ENCODE measurements at regions not wholly inside any gene's neighbourhood (a gene's known extent, or its start where the extent isn't known, plus 50 kb on each side); places are given as distances from the start of the nearest gene placed in this dataset.

DNA sequence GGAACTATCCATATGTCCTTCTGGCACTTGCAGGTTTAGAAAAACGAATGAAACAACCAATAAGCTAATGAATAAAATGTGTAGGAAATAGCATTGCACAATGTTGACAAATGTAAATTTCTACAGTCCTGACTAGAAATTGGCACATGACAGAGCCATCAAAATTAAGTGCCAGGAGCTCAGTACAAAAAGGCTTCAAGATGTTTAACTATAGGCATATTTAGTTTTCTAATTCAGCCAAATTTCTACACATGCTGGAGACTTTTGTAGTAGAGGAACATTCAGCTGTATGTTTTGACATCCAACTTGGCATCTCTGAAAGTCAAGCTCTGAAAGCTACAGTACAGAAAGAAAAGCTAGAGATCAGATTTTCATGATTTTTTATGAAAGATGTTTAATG lies 1999.4 kb upstream of the AGA start:
- no peak overlapping the region for H3K4me3 ChIP-seq (ENCODE audit: low read length)

DNA sequence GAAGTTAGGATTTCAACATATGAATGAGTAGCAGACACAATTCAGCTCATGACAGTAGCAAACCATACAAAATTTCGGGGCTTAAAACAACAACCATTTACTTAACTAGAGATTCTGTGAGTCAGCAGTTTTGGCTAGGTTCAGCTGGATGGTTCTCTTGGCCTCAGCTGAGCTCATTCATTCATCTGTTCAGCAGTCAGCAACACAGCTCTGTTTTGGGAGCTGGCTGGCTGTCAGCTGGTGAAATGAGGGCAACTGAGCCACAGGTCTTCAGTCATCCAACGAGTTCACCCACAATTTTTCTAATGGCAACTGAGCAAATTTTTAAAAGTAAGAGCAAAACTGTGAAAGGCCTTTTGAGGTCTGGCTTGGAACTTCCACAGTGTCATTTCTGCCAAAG lies 2005.1 kb upstream of the AGA start:
- no peak for DNase-seq (ENCODE audit: low read depth)
- TF ChIP-seq, protein P1, sequence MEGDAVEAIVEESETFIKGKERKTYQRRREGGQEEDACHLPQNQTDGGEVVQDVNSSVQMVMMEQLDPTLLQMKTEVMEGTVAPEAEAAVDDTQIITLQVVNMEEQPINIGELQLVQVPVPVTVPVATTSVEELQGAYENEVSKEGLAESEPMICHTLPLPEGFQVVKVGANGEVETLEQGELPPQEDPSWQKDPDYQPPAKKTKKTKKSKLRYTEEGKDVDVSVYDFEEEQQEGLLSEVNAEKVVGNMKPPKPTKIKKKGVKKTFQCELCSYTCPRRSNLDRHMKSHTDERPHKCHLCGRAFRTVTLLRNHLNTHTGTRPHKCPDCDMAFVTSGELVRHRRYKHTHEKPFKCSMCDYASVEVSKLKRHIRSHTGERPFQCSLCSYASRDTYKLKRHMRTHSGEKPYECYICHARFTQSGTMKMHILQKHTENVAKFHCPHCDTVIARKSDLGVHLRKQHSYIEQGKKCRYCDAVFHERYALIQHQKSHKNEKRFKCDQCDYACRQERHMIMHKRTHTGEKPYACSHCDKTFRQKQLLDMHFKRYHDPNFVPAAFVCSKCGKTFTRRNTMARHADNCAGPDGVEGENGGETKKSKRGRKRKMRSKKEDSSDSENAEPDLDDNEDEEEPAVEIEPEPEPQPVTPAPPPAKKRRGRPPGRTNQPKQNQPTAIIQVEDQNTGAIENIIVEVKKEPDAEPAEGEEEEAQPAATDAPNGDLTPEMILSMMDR (conservative IDR thresholded peaks at IDR 0.05; ENCODE audit: low read depth, low read length) = no peak
- H3K4me3 ChIP-seq (ENCODE audit: low read length) = no peak overlapping the region

More for the DNA sequence above, 1999.4 kb upstream of the AGA start:
- no peak for DNase-seq (ENCODE audit: low read depth)
- TF ChIP-seq, protein P1 (conservative IDR thresholded peaks at IDR 0.05; ENCODE audit: low read depth, low read length) = no peak

DNA sequence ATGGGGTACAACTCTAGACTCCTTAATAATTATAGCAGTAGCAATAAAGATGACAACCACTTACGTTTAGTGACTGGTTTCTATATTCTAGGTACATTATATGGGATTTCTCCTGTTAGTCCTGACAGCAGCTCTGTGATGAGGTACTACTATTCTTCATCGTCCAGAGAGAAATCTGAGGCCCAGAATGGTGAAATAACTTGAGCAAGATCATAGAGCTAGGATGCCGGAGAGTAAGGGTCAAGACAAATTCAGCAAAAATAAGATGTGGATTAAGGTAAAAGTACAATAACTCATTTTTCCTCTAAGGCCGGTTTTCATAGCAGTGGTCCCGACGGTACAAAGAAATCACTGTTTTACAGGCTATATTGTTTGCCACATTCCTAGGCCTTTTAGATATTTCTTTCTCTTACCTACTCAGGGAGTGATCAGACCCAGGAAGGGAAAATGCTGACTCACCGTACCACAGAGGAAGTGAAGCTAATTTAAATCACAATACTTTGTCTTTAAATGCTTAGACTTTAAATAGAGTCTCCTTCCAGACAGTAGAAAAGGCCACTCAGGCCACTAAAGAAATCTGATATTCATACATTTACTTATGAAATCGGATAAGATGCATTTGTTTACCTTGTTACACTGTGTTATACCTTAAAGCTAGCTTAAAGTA lies 2023.0 kb upstream of the AGA start:
- no peak for DNase-seq (ENCODE audit: low read depth)
- TF ChIP-seq, protein P1 (conservative IDR thresholded peaks at IDR 0.05; ENCODE audit: low read depth, low read length) = no peak
- no peak overlapping the region for H3K4me3 ChIP-seq (ENCODE audit: low read length)

DNA sequence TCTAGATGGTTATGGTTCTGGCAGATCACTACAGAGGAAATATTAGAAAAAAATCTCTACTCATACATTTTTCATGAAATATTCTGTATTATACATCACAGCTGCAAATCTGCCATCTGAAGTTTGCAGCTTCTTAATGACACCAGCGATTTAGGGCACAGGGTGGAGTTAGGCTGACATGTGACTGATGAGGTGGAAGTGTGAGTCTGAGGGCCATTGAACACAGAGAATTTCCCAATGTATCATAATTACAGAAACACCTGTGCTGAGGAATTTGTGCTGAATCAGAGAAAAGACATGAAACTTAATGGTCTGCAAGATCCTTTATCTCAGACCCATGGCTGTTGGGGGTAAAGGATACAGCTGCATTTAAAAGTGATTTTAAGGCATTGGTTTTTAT lies 2025.6 kb upstream of the AGA start:
- no peak overlapping the region for H3K4me3 ChIP-seq (ENCODE audit: low read length)
- DNase-seq (ENCODE audit: low read depth) = no peak
- TF ChIP-seq, protein P1 (conservative IDR thresholded peaks at IDR 0.05; ENCODE audit: low read depth, low read length) = no peak

DNA sequence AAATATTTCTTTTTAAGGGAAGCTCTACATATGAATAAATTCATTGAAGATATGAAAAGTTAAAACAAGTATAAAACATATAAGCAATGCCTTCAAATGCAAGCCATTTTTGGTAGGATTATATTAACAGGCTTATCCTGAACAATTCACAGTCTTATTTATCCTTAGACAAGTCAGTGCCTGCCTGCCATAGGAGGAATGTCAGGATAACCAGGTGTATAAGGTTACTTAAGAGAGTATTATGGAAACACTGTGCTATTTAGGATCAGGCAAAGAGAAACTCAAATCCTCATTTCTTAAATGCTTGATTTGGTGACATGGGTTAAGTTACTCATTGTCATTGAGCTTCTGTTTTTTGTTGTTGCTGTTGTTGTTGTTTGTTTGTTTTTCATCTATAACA lies 2029.9 kb upstream of the AGA start:
- DNase-seq (ENCODE audit: low read depth) = no peak
- H3K4me3 ChIP-seq (ENCODE audit: low read length) = no peak overlapping the region
- TF ChIP-seq, protein P1 (conservative IDR thresholded peaks at IDR 0.05; ENCODE audit: low read depth, low read length) = no peak

DNA sequence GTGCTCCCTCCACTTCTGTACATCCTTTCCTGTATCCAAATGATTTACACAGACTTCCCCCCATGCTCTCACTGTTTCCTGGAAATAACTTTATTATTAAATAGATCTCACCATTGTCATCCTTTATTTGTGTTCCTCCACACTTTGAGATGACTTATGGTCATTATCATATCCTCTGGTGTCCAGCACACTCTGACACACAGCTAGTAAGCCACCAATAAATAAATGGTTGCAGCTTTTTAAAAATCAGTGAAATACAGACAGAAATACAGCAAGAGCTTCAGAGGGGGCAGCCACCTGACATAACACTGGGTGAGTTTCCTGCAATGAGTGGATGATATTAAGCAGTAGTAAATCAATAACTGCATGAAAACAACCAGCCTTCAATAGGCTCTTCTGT lies 2036.4 kb upstream of the AGA start:
- no peak for DNase-seq (ENCODE audit: low read depth)
- H3K4me3 ChIP-seq (ENCODE audit: low read length) = no peak overlapping the region
- TF ChIP-seq, protein P1 (conservative IDR thresholded peaks at IDR 0.05; ENCODE audit: low read depth, low read length) = no peak

DNA sequence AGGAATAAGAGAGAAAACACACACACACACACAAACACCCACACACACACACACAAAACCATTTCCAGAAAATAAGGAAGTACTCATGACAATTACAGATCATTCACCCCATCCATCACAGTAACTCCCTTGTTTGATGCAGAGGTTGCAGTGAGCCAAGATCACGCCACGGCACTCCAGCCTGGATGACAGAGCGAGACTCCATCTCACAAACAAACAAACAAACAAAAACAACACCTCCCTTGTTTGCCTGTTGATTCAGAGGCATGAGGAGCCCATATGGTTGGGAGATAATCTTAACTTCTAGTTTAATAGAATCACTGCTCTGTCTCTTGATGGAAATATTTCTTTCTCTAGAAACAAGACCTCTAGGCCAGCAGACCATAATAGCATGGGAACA lies 2043.5 kb upstream of the AGA start:
- TF ChIP-seq, protein P1 (conservative IDR thresholded peaks at IDR 0.05; ENCODE audit: low read depth, low read length) = no peak
- no peak overlapping the region for H3K4me3 ChIP-seq (ENCODE audit: low read length)
- DNase-seq (ENCODE audit: low read depth) = no peak

Data from retinal pigment epithelial cell (primary cell).